ENCODE measurements at regions not wholly inside any gene's neighbourhood (a gene's known extent, or its start where the extent isn't known, plus 50 kb on each side); places are given as distances from the start of the nearest gene placed in this dataset.
A peak's percentile ranks its signal among the peaks of the same experiment; 100 is the strongest.

- no peak for DNase-seq
These were observed 86.1 kb upstream of the CD83 start for GRCh38 chr6:14031516-14031915.

- no peak for DNase-seq
These were observed 82.3 kb upstream of the CD83 start for GRCh38 chr6:14035071-14035847.

- no peak for DNase-seq
These were observed 81.7 kb upstream of the CD83 start for GRCh38 chr6:14035874-14036273.

GRCh38 chr6:14036911-14037310 is 80.7 kb upstream of the CD83 start:
- no peak for DNase-seq

- peak in 1 of 5 experiments; percentile 51 for DNase-seq
These were observed 79.9 kb upstream of the CD83 start for GRCh38 chr6:14037402-14038277.

GRCh38 chr6:14038467-14039437 is 78.8 kb upstream of the CD83 start:
- peak in 1 of 5 experiments; percentile 41 for DNase-seq

GRCh38 chr6:14040042-14040441 is 77.5 kb upstream of the CD83 start:
- no peak for DNase-seq

- peak in 2 of 5 experiments; percentile 11 to 60 for DNase-seq
These were observed 71.0 kb upstream of the CD83 start for GRCh38 chr6:14046476-14047068.

GRCh38 chr6:14047151-14047740 is 70.3 kb upstream of the CD83 start:
- no peak for DNase-seq

- DNase-seq = no peak
These were observed 68.7 kb upstream of the CD83 start for GRCh38 chr6:14048837-14049236.

GRCh38 chr6:14051355-14051754 is 66.2 kb upstream of the CD83 start:
- DNase-seq = no peak

GRCh38 chr6:14053811-14054210 is 63.8 kb upstream of the CD83 start:
- DNase-seq = no peak

- no peak for DNase-seq
These were observed 62.0 kb upstream of the CD83 start for GRCh38 chr6:14055541-14055940.

GRCh38 chr6:14058029-14058695 is 59.4 kb upstream of the CD83 start:
- no peak for DNase-seq

- no peak for DNase-seq
These were observed 58.8 kb upstream of the CD83 start for GRCh38 chr6:14058735-14059134.

GRCh38 chr6:14059791-14060436 is 57.7 kb upstream of the CD83 start:
- no peak for DNase-seq

GRCh38 chr6:14060971-14061370 is 56.6 kb upstream of the CD83 start:
- no peak for DNase-seq

- no peak for DNase-seq
These were observed 55.9 kb upstream of the CD83 start for GRCh38 chr6:14061643-14062042.

- no peak for DNase-seq
These were observed 55.1 kb upstream of the CD83 start for GRCh38 chr6:14062345-14063029.

GRCh38 chr6:14063756-14064155 is 53.8 kb upstream of the CD83 start:
- DNase-seq = no peak
